Retina (tissue), 1 donor: ENCODE measurements at regions not wholly inside any gene's neighbourhood (a gene's known extent, or its start where the extent isn't known, plus 50 kb on each side); places are given as distances from the start of the nearest gene placed in this dataset.
"Not testable (repeated sequence)": the region's sequence is repeated elsewhere in the genome, so short reads cannot be mapped to it uniquely, and the experiment has no call there.

ENCODE experiments used
- DNase-seq: peaks from one replicate; pipeline ENCODE4 v3.0.0-alpha.2; 2016

DNA sequence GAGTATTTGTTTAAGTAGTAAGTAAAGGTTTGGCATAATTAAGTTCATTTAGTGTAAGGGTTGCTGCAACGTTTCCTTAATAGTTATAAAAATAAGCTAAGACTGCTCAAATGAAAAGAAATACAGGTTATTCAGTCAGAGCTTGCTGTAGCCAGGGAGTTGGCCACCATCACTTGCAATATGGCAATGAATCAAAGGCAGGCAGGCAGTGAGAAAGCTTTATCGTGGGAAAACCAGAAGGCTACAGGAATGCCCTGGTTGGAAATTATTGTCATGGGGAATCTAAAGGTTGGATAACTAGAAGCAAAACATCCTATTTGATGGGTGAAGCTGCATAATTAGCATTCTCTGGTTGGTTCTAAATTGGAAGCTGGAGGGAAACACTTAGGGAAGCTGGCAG lies 1286.4 kb upstream of the CDH18 start:
- DNase-seq, result not testable (repeated sequence)

DNA sequence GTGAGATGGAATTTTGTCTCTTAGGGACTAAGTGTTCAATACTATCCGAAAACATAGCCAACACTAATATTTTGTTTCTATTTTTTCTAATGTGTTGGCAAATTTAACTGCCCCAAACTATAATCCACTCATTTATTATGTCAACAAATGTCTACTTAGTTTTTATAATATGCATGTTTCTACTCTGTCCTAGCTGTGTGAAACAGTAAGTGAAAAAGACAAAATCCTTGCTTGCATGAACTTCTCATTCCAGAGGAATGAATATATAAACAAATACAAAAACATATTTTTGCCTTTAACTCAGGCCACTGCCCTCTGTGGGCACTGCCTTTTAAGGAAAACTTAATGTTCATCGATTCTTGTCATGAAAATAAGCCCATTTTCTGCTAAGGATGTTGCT lies 1275.4 kb upstream of the CDH18 start:
- no peak for DNase-seq

DNA sequence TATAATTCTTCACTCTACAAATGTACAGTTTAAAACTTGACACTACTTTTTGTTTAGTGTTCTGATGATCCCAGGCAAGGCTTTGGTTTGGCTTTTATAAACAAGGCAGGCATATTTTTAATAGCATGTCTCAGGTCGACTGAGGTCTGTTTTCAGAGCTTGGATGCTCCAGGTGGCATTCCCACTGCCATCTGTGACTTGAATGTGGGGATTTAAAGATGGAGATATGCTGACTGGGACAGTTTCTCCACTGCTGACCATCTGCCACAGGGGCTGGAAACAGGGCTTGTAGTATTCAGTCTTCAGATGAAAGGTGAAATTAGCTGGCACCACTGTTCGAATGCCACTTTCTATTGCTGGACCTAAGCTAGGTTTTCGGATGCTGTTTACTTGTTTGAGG lies 1266.2 kb upstream of the CDH18 start:
- DNase-seq, result no peak

DNA sequence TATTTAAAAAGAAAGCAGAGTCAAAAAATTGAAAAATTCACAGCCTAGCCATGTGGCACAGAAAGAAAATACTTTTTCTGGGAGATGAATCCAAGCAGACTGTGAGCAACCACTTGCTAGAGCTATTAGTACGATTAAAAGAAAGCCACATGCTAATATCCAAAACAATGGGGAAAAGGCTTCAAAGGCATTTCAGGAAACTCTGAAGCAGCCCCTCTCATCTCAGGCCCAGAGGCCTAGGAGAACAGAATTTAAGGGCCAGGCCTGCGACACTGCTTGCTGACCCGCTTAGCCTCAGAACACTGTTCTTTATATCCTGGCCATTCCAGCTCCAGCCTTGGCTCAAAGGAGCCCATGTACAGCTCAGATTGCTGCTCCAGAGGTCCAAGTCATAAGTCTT lies 1257.0 kb upstream of the CDH18 start:
- no peak for DNase-seq

DNA sequence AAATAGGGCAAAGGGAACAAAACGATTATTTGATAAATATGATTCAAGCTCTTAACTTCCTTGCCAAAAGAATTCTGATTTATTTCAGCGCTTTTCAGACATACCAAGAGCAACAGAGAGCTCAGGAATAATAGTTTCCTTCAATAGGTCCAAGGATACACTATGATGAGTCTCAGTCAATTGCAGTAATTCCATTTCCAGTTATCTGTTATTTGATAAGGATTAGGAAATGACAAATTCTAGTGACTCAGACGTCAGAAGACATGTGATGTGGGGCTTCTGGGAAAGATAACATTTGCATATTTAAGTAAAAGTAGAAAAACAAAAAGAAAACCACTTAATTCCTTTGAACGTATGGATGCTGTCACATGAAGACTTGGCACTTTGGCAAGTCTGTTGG lies 1250.8 kb upstream of the CDH18 start:
- no peak for DNase-seq

DNA sequence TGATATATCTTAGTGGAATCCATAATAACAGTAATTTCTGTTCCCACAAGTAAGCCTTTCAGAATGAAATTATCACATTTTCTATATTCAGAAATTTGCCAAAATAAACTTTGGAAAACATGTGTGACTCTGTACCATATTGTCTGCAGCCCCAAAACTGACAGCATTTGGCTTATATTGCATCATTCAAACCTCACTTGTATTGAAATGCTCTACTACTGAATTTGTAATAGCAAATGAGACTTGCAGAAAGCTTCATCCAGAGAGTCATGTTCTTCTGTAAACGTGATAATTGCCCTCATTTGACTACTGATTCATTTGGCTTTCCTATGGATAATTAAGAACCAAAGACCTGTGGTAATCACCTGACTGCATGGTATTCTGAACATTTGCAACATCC lies 1249.5 kb upstream of the CDH18 start:
- DNase-seq, result no peak

DNA sequence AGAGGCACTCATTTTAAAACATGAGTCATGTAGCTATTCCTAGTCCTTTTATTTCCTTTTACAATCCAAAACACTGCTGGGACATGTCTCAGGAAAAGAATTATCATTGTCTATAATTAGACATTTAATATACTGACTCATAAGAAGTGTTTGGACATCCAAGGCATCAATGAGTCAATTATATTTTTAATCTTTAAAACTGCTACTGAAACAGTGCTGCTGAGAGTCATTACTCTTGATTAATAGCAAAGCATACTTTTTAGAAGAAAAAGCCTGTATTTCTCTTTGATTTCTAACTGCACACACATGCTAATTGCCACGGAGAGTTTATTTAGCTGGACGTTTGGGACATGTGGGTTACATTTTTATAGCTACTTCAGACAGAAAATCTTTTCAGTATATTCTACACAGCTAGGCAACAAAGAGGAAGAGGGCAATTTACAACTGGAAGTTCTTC lies 1249.0 kb upstream of the CDH18 start:
- DNase-seq, result no peak

DNA sequence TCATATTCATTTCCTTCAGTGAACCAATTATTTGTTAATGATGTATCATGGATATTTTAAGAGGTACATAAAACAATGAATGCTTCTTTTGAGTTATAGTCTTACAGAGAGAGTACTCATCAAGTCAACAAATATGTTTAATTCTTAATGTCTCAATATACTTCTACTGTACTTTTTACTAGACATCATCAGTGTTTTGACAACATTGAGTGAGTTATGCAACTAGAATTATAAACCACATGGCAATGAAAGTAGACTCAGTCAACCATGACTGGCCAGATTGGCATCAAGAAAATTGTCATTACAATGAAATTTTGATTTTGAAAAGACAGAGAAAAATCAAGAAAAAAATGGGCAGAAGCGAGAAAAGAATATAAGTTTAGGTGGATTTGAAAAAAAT lies 1248.1 kb upstream of the CDH18 start:
- no peak for DNase-seq

DNA sequence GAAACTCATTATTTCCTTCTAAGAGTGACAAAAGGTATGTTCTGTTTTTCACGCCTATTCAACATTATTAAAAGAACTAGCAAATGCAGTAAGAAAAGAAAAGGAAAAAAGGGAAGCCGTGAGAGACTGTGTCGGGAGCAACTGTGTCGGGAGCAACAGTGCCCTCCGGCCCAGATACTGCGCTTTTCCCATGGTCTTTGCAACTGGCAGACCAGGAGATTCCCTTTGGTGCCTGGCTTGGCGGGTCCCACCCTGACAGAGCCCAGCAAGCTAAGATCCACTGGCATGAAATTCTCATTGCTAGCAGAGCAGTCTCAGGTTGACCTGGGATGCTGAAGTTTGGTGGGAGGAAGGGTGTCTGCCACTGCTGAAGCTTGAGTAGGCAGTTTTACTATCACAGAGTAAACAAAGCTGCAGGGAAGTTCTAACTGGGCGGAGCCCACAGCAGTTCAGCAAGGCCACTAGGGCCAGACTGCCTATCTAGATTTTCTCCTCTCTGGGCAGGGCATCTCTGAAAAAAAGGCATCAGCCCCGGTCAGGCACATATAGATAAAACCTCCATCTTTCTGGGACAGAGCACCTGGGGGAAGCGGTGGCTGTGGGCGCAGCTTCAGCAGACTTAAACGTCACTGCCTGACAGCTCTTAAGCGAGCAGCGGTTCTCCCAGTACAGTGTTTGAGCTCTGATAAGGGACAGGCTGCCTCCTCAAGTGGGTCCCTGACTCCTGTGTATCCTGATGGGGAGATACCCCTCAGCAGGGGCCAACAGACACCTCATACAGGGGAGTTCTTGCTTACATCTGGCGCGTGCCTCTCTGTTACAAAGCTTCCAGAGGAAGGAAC lies 1237.4 kb upstream of the CDH18 start:
- DNase-seq, result no peak

DNA sequence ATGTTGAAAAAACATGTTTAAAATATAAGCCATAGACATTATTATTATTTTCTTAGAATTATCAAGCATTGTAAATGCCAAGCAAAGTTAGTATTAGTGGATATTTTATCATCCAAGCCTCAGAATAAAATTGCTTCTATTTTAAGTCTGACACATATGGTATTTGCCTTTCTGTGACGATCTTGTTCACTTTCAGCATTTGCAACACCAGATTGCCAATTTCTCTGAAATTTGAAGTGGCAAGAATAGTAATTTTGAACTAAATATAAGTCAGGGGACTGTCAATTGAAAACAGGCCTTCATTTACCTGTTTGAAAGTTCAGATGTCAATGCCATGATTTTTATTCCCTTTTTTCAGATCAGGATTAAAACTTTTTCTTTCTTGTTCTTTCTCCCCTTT lies 1233.6 kb upstream of the CDH18 start:
- no peak for DNase-seq

DNA sequence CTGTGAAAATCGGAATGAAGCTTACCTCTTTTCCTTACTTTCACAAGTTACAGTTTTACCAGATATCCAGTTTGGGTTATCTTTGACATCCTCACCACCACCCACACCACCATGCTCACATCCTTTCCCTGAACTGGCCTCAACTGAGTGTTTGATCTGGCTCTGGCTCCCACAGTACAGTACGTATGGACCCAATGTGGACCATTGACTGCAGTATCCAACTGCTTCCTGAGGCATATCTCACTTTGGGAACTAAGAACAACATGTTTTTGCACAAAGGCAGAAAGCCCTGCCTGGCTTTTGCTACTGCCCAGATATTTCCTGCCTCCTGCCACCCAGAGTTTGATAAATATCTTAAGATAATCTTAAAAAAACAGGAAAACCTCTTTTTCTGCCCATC lies 1232.0 kb upstream of the CDH18 start:
- no peak for DNase-seq

DNA sequence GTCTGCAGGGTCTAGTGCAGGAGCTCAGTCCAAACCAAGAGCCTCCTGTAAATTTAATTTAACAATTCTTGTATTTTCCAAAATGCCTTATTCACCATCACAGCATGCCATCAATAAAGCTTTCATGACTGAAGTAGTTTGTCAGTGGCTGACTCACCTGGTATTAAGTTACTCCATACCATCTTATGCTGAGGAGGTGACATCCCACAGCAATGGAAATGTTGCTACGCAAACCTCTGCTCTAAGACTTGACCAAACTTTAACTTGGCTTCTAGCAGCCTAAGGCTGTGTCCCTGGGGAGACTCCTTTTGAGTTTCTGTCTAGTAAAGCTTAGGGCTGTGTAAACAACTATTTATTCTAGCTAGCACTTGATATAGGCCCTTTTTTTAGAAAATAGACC lies 1231.3 kb upstream of the CDH18 start:
- DNase-seq, result no peak

DNA sequence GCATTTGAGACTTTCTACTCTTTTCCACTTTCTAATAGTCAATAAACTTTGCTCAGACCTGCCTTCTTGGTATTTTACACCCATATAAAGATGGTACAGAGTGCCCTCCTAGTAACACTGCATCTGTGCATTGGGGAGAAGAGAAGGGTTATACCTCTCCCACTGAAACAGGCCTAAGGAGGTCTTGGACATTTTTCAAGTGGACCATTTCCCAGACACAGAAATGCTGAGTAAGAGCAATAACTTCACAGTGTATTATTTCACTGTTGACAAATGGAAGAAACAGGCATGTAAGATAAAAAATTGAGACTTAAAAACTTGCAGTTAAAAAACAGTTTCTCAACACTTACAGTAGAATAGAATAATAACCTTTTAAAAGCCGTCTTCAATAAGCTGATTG lies 1224.0 kb upstream of the CDH18 start:
- DNase-seq, result no peak

DNA sequence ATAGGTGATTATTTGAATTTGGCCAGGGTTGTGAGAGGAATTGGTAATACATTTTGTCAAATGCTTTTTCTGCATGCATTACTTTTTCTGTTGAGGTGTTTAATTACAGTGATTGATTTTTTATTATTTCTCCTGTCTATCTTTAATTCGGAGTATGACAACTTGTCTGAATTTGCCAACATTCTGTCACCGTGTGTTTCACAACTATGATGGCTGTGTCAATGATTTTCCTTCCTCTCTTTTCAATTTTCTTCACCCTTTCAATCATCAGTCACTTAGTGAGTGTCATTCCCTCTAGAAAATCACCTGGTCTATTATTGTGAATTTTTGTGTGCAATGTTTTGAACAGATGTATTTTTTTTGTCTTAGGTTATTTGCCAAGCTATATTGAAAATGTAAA lies 1221.4 kb upstream of the CDH18 start:
- no peak for DNase-seq

DNA sequence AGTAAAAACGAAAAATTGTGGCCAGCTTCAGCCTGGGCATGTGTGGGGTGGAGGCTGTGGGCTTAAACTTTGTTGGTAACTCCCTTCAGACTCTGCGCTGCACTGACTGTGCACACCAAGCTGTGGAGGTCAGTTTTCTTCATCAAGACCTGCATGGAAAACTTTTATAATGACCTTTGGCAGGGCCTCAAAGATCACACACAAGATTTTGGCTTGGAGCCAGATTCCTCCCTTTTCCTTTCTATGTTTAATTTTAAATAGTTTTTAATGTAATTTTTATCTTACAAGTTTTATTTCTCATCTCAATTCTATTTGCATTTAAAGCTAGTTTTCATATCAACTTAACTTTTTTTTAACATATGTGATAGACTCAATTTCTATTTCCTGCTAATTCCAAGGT lies 1211.1 kb upstream of the CDH18 start:
- DNase-seq, result no peak

DNA sequence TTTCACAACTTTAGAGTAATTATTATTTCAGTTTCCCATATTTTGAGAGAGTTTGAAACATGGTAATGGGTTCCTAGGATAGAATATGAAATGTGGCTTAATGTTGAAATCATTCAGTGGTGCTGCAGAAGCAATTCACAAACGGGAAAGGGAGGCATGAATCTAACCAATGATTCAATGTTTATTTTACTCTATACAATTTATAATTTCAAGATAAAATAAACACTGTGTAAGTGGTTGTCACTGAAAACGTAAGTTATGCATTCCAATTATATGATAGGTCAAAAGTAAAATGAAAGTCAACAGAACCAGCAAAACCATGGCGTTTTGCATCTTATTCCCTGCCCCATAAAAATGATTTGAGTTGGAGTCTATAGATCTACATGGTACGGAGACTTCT lies 1207.1 kb upstream of the CDH18 start:
- no peak for DNase-seq

DNA sequence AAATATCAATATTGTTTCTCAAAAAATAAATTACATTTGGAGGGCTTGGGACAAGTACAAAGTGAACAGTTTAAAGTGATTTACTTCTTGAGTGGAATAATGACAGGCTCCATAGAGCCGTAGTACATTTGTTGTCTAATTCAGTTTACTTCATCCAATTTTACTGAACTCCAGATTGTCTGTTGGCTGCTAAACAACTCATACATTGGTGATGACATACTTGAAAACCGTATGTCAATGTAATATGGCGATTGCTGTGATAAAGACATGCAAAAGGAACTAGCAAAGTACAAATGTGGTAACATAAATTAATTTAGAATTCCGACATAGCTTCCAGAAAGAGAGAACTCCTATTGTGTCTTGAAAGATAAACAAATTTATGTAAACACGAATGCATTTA lies 1197.5 kb upstream of the CDH18 start:
- no peak for DNase-seq

DNA sequence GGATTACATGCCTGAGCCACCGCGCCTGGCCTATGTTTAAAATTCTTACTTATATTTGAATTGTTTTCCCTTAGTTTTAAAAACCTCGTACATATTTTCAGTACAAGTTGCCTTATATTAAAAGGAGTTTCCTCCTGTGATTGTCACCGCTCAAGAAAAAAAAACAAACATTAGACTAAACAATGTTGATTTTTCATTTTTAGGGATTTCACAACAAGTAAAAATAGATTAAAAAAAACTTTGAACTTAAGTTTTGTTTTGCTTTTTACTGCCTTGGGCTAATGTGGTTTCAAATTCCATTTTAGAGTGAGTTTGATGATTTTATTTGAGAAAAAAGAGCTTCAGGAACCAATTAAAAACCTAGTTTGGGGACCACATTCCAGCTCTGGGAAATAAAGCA lies 1196.6 kb upstream of the CDH18 start:
- no peak for DNase-seq

DNA sequence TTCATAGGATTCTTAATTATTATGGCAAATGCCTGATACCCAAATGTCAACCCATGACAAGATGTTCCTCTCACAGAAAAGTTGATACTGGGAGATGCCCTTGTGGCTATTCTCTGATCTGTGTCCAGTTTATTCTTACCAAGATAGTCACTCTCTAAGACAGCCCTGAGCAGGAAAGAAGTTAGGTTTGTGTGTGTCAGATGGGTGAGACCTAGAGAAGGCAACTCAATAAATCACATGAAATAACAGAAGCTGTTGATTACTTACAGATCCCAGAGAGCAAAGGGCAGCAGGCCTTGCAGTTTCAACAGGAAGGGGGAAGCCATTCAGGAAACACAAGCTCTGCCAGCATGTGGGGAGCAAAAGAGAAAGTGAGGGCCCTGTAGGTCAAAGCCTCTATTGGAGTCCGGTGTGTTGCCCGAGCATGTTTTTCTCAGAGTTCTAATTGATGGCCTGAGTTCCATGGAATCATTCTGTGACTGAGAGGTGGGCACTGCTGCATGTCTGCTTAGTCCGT lies 1193.7 kb upstream of the CDH18 start:
- DNase-seq, result no peak

DNA sequence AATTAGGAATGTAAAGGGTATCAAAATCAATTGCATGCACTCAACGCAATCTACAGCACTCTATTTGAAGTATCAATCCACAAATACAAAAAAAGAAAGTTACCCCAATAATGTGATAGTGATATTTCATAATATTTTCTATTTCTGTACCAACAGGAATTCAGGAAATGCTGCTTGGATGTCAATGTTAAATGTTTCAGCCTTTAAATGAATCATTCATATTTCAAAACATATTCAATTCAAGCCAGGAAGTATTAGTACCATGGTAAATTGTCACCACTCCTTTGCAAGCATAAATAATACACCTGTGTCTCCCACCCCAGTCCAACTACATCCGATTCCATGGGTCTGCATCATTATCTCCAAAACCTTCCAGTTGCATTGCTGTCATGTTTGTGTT lies 1185.5 kb upstream of the CDH18 start:
- DNase-seq, result no peak

DNA sequence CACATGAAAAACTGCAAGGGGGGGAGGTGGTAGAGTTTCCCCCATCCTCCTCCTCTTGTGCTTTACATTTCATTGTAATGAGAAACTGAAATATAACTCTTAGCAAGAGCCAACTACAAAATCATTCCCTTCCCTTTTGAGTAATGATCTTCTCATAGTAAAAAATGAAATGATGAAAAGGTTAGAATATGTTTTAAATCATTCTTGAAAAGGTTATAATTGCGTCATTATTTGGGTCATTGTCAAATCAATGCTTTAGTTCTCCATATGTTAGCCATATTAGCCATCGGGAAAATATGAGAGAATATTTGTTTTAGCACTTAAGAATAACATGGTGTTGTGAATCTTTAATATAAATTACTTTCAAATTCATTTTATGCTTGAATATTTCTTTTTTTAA lies 1185.0 kb upstream of the CDH18 start:
- no peak for DNase-seq

DNA sequence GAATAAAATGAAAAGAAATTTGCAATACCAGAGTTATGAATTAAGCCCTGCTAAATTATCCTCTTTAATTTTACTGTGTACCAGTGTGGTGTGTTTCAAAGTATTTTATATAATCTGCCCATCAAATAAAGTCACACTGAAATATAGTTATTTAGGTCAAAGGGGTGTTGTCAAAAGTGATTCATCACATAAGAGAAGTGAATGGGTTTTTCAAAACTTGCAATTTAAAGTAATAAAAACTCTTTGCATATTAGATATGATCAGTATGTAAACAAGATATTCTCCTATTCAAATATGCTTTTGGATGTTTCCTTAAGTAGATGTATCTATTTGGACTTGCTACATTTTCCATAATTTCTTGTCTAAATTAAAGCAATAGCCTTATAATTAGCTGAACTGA lies 1183.0 kb upstream of the CDH18 start:
- no peak for DNase-seq

DNA sequence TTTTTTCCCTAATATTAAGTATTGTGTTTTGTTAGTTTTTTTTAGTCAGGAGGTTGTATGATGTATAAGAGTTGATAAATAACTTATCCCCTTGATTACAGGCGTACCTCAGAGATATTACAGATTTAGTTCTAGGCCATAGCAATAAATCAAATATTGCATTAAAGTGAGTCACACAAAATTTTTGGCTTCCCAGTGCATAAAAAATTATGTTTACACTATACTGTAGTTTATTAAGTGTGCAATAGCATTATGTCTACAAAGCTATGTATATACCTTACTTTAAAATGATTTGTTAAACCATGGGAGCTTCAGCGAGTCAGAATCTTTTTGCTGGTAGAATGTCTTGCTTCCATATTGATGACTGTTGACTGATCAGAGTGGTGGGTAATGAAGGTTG lies 1180.6 kb upstream of the CDH18 start:
- DNase-seq, result no peak

DNA sequence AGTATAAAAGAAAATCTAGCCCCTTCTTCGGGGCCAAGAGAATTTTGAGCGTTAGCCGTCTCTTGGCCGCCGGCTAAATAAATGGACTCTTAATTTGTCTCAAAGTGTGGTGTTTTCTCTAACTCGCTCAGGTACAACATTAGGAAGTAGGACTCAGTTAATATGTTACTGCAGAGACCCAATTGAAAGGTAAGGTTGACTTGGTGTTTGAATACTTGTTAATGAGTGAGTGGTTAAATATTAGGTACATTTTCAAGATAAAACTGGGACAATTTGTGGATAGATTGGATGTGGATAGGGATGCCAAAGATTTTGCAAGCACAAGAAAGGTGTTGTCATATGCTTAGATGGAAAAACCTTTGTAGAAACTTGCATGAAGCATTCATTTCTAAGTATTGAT lies 1177.3 kb upstream of the CDH18 start:
- DNase-seq, result no peak

DNA sequence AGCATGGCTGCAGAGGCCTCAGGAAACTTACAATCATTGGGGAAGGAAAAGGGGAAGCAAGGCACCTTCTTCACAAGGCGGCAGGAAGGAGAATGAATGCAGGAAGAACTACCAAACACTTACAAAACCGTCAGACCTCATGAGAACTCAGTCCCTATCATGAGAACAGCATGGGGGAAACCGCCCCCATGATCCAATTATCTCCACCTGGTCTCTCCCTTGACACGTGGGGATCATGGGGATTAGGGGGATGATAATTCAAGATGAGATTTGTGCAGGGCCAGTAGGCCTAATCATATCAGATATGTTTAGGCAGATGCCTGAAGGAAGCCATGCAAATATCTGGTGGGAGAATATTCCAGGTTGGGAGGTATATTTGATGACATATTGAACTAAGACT lies 1176.4 kb upstream of the CDH18 start:
- DNase-seq, result no peak
